ENCODE measurements at regions not wholly inside any gene's neighbourhood (a gene's known extent, or its start where the extent isn't known, plus 50 kb on each side); places are given as distances from the start of the nearest gene placed in this dataset.

DNA sequence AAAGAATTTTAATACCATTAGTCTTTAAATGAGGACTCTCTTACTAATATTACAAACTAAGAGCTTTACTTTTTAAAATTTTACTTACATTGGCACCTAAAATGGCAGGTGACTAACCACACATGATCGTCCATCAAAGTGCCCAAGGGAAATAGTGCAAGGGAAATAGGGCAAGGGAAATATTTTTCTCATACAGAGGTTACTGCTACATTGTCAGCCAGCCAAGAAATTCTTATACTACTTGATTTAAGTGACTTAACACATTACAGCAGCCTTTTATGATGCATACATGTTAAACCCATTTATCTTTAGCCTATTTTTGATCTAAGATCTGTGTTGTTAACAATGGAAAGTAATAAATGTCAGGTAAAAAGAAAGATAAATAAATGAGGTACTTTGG is 587.2 kb upstream of the PKDCC start:
- in situ Hi-C loops (cut with MboI; ENCODE audit: low sequenced_read_pairs, unreplicated experiment) = no loop called here
- no peak for DNase-seq (ENCODE audit: low spot score)
- no peak for TF ChIP-seq CTCF (IDR thresholded peaks at IDR 0.05; ENCODE audit: borderline replicate concordance, control extremely low read depth, extremely low read depth, insufficient read depth, missing control alignments)

DNA sequence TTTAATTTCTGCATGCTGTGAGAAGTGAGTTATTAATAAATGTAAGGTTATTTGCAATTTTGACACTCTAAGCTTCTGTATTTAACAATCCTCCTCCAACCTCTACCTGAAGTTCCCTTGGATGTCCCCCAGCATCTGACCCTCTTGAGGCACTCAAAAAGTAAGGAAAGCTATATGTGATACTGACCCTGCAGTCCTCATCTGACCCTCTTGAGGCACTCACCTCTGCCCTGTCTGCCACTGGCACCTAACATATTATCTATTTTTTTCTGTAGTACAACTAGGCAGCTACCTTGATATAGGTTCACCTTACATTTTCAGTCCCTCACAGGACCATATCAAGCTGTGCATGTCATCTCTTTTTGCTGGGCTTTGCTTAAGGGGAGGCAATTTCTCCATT is 583.4 kb upstream of the PKDCC start:
- in situ Hi-C loops (cut with MboI; ENCODE audit: low sequenced_read_pairs, unreplicated experiment) = no loop called here
- no peak for TF ChIP-seq CTCF (IDR thresholded peaks at IDR 0.05; ENCODE audit: borderline replicate concordance, control extremely low read depth, extremely low read depth, insufficient read depth, missing control alignments)
- DNase-seq (ENCODE audit: low spot score) = no peak

GRCh38 chr2:41475959-41476358 is 571.9 kb upstream of the PKDCC start:
- in situ Hi-C loops (cut with MboI; ENCODE audit: low sequenced_read_pairs, unreplicated experiment) = no loop called here
- no peak for DNase-seq (ENCODE audit: low spot score)
- TF ChIP-seq CTCF (IDR thresholded peaks at IDR 0.05; ENCODE audit: borderline replicate concordance, control extremely low read depth, extremely low read depth, insufficient read depth, missing control alignments) = no peak

DNA sequence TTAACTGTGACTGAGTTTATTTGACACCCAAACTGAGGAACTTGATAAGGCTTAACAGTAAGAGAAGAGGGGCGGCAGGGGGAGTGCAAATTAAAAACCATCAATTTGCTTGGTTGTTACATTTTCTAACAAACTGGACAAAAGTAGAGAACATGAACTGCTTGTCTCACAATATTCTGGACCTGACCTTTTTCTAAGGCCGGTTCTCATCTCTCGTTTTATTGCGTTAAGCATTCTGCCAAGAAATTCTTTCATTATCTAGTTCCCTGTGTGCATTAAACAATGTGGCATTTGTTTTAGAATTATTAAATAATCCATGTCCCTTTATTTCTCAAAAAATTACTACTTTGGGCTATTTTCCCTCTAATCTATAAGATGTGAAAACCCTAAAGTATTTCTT is 565.2 kb upstream of the PKDCC start:
- TF ChIP-seq CTCF (IDR thresholded peaks at IDR 0.05; ENCODE audit: borderline replicate concordance, control extremely low read depth, extremely low read depth, insufficient read depth, missing control alignments) = no peak
- in situ Hi-C loops (cut with MboI; ENCODE audit: low sequenced_read_pairs, unreplicated experiment) = no loop called here
- no peak for DNase-seq (ENCODE audit: low spot score)

DNA sequence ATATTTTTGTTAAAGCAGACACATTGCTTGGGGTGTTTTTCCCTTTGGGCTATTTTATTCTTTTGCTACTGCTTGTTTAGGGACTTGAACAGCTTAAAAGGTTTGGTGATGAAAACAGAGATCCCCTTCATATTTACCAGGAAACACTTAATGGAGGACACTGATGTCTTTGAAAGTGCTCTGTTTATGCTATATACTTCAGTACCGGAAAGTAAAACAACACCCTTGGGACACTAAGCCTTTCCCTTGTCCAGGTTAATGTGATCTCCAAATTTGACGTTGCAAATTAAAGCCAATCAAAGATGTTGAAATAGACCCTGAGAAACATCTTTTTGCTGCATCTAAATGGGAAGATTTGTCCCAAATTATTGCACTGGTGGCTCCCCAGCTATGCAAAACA is 564.6 kb upstream of the PKDCC start:
- in situ Hi-C loops (cut with MboI; ENCODE audit: low sequenced_read_pairs, unreplicated experiment) = no loop called here
- DNase-seq (ENCODE audit: low spot score) = no peak
- TF ChIP-seq CTCF (IDR thresholded peaks at IDR 0.05; ENCODE audit: borderline replicate concordance, control extremely low read depth, extremely low read depth, insufficient read depth, missing control alignments) = no peak

DNA sequence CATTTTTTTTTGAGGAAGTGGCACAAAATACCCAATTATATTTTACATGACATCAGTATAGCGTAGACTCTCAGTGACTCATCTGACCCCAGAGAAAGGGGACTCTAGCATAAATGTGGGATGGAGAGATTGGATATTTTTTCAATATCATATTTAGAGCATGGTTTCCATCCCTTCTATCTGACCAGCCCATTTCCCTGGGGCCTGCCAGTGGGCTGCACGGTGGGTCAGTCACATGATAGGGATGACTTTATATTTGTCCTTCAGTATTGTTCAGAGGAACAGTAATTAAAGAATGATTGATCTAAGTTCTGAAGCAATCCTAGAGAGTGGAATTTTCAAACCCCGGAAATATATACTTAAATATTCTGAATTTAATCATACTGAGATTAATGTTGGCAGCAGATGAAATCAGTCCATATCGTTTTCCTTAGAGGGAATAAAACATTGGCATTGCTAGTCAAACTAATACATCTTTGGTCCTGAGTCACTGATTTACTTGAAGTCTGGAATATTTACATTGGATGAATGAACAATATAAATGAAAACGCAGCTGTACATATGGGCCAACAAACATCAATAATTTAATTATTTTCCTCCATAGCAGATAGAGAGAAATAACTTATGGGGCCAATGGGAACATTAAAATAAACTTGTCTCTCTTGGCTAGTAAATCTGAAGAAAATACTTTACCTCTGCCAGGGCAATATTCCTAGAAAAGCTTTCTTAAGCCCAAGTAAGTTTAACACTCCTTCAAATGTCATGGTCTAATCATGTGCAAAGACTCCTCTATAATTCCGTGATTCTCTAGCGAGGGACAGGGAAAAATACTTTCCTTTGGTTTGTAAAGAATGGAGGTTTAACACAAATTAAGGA is 563.6 kb upstream of the PKDCC start:
- in situ Hi-C loops (cut with MboI; ENCODE audit: low sequenced_read_pairs, unreplicated experiment) = no loop called here
- no peak for DNase-seq (ENCODE audit: low spot score)
- no peak for TF ChIP-seq CTCF (IDR thresholded peaks at IDR 0.05; ENCODE audit: borderline replicate concordance, control extremely low read depth, extremely low read depth, insufficient read depth, missing control alignments)

All from GM13976 (cell line).